Nephron progenitor cell (in vitro differentiated cells): ENCODE measurements at regions not wholly inside any gene's neighbourhood (a gene's known extent, or its start where the extent isn't known, plus 50 kb on each side); places are given as distances from the start of the nearest gene placed in this dataset.

Experiments
- DNase-seq: peaks from one replicate; pipeline ENCODE4 v3.0.0; 2021
- H3K27ac Mint-ChIP-seq: 2 replicates; pipeline ENCODE4 v1.8.0; 2021; ENCODE audit warnings: mild to moderate bottlenecking, moderate library complexity, mixed read lengths
- H3K27me3 Mint-ChIP-seq: 2 replicates; pipeline ENCODE4 v1.8.0; 2021; ENCODE audit warnings: mild to moderate bottlenecking, low read depth, mixed read lengths; ENCODE audit not compliant: poor library complexity
- H3K36me3 Mint-ChIP-seq: 2 replicates; pipeline ENCODE4 v1.8.0; 2021; ENCODE audit warnings: low read depth, mixed read lengths
- H3K4me1 Mint-ChIP-seq: 2 replicates; pipeline ENCODE4 v1.8.0; 2021; ENCODE audit warnings: mixed read lengths
- H3K4me3 Mint-ChIP-seq: 2 replicates; pipeline ENCODE4 v1.8.0; 2021; ENCODE audit warnings: mild to moderate bottlenecking, moderate library complexity, mixed read lengths
- H3K9me3 Mint-ChIP-seq: 2 replicates; pipeline ENCODE4 v1.8.0; 2021; ENCODE audit warnings: mild to moderate bottlenecking, moderate library complexity, mixed read lengths
- CTCF ChIP-seq: fragments of 200-600 bp; sonication (generic); IDR thresholded peaks from 2 replicates; pipeline ENCODE4 v1.5.0; 2021; ENCODE audit warnings: antibody characterized with exemption

DNA sequence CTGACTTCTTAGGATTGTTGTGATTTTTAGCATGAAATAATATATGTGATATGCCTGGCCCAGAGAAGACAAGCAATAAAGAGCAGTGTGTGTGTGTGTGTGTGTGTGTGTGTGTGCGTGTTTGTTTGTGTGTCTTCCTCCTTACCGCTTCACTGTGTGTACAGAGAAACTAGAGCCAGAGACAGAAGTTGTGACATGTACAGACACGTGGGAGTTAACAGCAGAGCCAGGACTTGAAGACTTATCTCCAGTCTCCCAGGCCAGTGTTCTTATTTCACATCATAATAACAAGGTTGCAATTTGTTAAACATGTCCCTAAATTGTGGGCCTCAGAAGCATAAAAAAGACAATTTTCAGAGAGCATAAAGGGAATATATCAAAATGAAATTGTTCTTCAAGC lies 192.0 kb upstream of the JUN start:
- Mint-ChIP-seq H3K36me3 (no peaks in the 10 kb centered on the region), H3K27ac (no peak overlapping the region), H3K27me3 (no peaks in the 10 kb centered on the region), H3K4me3 (no peak overlapping the region), H3K9me3 (no peaks in the 10 kb centered on the region), H3K4me1 (peaks cover 18% of the 10 kb centered on the region)
- no peak for TF ChIP-seq CTCF
- DNase-seq = no peak

- H3K36me3 Mint-ChIP-seq = no peaks in the 10 kb centered on the region
- H3K4me3 Mint-ChIP-seq = no peak overlapping the region
- H3K27me3 Mint-ChIP-seq = no peaks in the 10 kb centered on the region
- no peak for DNase-seq
- no peak overlapping the region for H3K27ac Mint-ChIP-seq
- no peak for TF ChIP-seq CTCF
- no peaks in the 10 kb centered on the region for H3K9me3 Mint-ChIP-seq
- H3K4me1 Mint-ChIP-seq = peaks cover 19% of the 10 kb centered on the region
Measured at GRCh38 chr1:58976294-58976693, 192.4 kb upstream of the JUN start.

- no peaks in the 10 kb centered on the region for H3K36me3 Mint-ChIP-seq
- H3K9me3 Mint-ChIP-seq = no peaks in the 10 kb centered on the region
- no peak for TF ChIP-seq CTCF
- no peak overlapping the region for H3K4me3 Mint-ChIP-seq
- H3K4me1 Mint-ChIP-seq = peaks cover 32% of the 10 kb centered on the region
- no peak for DNase-seq
- H3K27me3 Mint-ChIP-seq = no peaks in the 10 kb centered on the region
- no peak overlapping the region for H3K27ac Mint-ChIP-seq
Measured at GRCh38 chr1:58977598-58977997, 193.8 kb upstream of the JUN start.

DNA sequence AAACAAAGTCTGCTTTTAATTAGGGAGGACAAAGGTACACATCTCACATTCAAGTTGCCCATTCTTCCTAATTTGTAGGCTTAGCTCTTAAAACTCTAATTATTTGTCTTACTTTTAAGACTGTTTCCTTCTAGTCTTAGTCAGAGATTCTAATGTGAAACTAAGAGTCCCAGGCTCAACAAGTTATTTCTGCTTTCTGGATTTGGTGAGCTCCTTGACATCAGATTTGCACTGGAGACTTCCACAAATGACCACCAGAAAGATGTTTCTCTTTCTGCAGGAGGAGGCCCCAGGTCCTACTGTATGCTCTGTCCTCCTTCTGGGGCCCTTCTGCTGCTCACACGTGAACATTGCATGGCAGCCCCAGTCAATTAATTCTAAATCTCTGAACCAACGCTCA lies 194.2 kb upstream of the JUN start:
- H3K4me1 Mint-ChIP-seq = peaks cover 37% of the 10 kb centered on the region
- H3K36me3 Mint-ChIP-seq = no peaks in the 10 kb centered on the region
- TF ChIP-seq CTCF = no peak
- H3K27ac Mint-ChIP-seq = no peak overlapping the region
- H3K9me3 Mint-ChIP-seq = no peaks in the 10 kb centered on the region
- H3K4me3 Mint-ChIP-seq = no peak overlapping the region
- H3K27me3 Mint-ChIP-seq = no peaks in the 10 kb centered on the region
- no peak for DNase-seq

- no peak for TF ChIP-seq CTCF
- Mint-ChIP-seq H3K4me3 (no peak overlapping the region), H3K9me3 (no peaks in the 10 kb centered on the region), H3K36me3 (no peaks in the 10 kb centered on the region), H3K4me1 (peaks cover 45% of the 10 kb centered on the region), H3K27me3 (no peaks in the 10 kb centered on the region), H3K27ac (no peak overlapping the region)
- no peak for DNase-seq
Measured at GRCh38 chr1:58979086-58979485, 195.2 kb upstream of the JUN start.

- peaks cover 45% of the 10 kb centered on the region for H3K4me1 Mint-ChIP-seq
- no peak for DNase-seq
- no peak overlapping the region for H3K4me3 Mint-ChIP-seq
- H3K27ac Mint-ChIP-seq = no peak overlapping the region
- H3K9me3 Mint-ChIP-seq = no peaks in the 10 kb centered on the region
- no peak for TF ChIP-seq CTCF
- no peaks in the 10 kb centered on the region for H3K36me3 Mint-ChIP-seq
- H3K27me3 Mint-ChIP-seq = no peaks in the 10 kb centered on the region
Measured at GRCh38 chr1:58979677-58980076, 195.8 kb upstream of the JUN start.
